ENCODE measurements at regions not wholly inside any gene's neighbourhood (a gene's known extent, or its start where the extent isn't known, plus 50 kb on each side); places are given as distances from the start of the nearest gene placed in this dataset.

DNA sequence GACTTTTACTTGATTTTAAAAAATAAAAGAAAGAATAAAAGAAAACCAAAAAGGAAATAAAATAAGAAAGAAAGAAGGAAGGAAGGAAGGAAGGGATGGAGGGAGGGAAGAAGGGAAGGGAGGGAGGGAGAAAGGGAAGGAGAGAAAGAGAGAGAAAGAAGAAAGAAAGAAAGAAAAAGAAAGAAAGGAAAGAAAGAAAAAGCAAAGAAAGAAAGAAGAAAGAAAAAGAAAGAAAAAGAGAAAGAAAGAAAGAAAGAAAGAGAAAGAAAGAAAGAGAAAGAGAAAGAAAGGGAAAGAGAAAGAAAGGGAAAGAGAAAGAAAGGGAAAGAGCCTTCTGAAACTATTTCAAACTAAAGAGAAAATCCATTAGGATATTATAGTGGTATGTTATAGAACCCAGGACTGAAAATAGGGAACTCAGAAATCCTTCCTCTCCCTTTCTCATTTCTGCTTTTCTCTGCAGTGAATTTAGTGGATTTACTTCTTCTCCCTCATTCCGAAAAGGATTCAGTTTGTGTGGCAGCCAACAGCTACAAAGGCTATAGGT is 414.7 kb upstream of the CCNG1 start:
- no peak overlapping the region for H3K4me3 ChIP-seq (ENCODE audit: low read length)
- TF ChIP-seq, protein P1, sequence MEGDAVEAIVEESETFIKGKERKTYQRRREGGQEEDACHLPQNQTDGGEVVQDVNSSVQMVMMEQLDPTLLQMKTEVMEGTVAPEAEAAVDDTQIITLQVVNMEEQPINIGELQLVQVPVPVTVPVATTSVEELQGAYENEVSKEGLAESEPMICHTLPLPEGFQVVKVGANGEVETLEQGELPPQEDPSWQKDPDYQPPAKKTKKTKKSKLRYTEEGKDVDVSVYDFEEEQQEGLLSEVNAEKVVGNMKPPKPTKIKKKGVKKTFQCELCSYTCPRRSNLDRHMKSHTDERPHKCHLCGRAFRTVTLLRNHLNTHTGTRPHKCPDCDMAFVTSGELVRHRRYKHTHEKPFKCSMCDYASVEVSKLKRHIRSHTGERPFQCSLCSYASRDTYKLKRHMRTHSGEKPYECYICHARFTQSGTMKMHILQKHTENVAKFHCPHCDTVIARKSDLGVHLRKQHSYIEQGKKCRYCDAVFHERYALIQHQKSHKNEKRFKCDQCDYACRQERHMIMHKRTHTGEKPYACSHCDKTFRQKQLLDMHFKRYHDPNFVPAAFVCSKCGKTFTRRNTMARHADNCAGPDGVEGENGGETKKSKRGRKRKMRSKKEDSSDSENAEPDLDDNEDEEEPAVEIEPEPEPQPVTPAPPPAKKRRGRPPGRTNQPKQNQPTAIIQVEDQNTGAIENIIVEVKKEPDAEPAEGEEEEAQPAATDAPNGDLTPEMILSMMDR (conservative IDR thresholded peaks at IDR 0.05; ENCODE audit: low read length), result no peak
- no peak for DNase-seq (ENCODE audit: low read depth)

DNA sequence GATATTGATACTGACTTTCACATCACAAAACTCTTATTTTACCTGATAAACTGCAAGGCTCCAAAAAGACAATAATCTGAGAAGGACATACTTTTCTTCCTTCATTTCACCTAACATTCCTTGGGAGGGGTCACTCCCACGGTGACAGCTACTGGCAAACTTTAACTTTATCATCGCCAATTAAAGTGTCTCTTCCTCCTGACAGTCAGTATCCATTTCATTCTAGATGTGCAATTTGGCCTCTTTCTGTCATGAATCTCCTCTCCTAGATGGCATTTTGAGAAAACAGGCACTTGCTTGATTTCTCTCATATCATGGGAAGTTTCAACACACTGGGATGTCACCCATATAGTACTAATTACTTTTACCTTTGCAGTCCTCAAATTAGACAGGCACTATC is 413.5 kb upstream of the CCNG1 start:
- TF ChIP-seq, protein P1 (conservative IDR thresholded peaks at IDR 0.05; ENCODE audit: low read length), result no peak
- no peak overlapping the region for H3K4me3 ChIP-seq (ENCODE audit: low read length)
- no peak for DNase-seq (ENCODE audit: low read depth)

DNA sequence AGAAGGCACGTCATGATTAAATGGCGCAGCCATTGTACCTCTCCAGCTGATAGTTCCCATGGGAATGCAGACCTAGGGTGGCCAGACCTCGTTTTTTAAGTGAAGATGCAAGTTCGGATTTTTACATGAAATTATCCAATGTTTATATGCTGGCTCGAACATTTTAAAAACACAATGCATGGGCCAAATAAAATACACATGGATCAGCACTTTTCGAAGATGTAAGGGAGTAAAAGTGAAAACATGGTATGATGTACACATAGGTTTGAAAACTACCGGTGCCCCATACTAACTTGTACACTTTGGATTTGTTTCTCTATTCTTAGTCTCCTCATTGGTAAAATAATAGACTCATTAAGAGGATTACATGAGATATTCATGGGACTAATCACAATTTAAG is 412.5 kb upstream of the CCNG1 start:
- TF ChIP-seq, protein P1 (conservative IDR thresholded peaks at IDR 0.05; ENCODE audit: low read length), result no peak
- no peak for DNase-seq (ENCODE audit: low read depth)
- no peak overlapping the region for H3K4me3 ChIP-seq (ENCODE audit: low read length)

DNA sequence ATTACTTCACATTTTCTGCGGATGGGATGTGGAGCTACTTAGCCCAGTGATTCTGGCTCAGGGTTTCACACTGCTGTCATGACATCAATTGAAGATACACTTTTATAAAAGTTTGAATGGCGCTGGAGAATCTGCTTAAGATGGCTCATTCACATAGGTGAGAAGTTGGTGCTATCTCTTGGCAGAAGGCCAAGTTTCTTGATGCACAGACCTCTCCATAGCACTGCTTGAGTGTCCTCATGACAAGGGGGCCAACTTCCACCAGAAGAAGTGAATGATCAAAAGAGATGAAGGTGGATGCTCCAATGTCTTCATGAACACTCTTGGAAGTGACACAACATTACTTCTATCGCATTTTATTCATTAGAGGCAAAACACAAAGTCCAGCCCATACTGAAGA is 403.7 kb upstream of the CCNG1 start:
- DNase-seq (ENCODE audit: low read depth), result no peak
- no peak overlapping the region for H3K4me3 ChIP-seq (ENCODE audit: low read length)
- TF ChIP-seq, protein P1 (conservative IDR thresholded peaks at IDR 0.05; ENCODE audit: low read length), result no peak

DNA sequence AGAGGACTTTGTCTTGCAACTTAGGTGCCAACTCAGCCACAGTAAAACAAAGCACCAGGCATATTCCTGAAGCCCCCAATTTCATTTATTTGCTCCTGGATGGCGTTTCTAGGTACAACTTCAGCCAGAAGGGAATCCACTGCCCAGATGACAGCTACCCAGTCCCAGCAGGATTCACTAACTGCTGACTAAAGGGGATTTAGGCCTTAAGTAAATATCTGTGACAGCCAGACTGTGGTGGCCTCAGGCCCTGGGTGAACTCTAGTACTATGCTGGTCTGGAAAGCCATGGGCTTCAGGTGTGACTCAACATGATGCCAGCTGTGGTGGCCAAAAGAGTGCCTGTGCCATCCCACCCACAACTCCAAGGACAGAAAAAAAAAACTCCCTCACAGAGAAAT is 396.1 kb upstream of the CCNG1 start:
- no peak for DNase-seq (ENCODE audit: low read depth)
- no peak overlapping the region for H3K4me3 ChIP-seq (ENCODE audit: low read length)
- TF ChIP-seq, protein P1 (conservative IDR thresholded peaks at IDR 0.05; ENCODE audit: low read length), result no peak

DNA sequence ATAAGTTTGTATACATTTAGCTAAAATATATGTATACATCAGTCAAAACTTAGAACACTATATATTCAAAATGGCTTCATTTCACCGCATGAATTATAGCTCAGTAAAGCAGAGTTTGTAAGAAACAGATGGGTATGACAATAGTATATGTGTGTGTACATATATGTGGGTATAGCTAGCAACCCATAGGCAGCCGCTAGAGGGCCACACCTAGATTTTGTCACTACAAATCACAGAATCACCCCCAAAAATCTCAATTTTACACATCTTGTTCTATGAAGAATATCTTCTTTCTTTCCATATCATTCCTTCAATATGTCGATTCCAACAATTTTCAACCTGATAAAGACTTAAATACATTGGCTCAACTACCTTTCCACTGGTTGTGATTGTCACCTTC is 357.8 kb upstream of the CCNG1 start:
- DNase-seq (ENCODE audit: low read depth), result no peak
- TF ChIP-seq, protein P1 (conservative IDR thresholded peaks at IDR 0.05; ENCODE audit: low read length), result no peak
- no peak overlapping the region for H3K4me3 ChIP-seq (ENCODE audit: low read length)

DNA sequence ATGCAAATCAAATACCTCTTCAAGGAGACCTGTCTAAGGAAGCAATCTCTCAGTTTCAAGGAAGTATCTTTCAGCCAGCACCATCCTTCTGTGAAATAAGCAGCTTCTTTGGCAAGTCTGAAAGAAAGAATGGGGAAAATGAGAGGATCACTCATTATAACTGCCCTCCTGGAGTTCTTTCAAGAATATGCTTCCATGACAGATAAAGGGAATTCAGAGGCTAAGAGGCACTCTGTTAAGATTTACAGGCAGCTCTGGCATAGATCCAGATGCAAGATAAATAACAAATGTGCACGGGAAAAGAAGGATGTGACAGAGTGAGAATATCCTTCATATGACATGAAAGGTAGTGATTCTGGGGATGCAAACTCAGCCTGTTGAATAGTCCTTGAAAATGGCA is 348.2 kb upstream of the CCNG1 start:
- H3K4me3 ChIP-seq (ENCODE audit: low read length), result no peak overlapping the region
- TF ChIP-seq, protein P1 (conservative IDR thresholded peaks at IDR 0.05; ENCODE audit: low read length), result no peak
- DNase-seq (ENCODE audit: low read depth), result no peak

Data from AG10803 (cell line).